ENCODE measurements at regions not wholly inside any gene's neighbourhood (a gene's known extent, or its start where the extent isn't known, plus 50 kb on each side); places are given as distances from the start of the nearest gene placed in this dataset.

DNA sequence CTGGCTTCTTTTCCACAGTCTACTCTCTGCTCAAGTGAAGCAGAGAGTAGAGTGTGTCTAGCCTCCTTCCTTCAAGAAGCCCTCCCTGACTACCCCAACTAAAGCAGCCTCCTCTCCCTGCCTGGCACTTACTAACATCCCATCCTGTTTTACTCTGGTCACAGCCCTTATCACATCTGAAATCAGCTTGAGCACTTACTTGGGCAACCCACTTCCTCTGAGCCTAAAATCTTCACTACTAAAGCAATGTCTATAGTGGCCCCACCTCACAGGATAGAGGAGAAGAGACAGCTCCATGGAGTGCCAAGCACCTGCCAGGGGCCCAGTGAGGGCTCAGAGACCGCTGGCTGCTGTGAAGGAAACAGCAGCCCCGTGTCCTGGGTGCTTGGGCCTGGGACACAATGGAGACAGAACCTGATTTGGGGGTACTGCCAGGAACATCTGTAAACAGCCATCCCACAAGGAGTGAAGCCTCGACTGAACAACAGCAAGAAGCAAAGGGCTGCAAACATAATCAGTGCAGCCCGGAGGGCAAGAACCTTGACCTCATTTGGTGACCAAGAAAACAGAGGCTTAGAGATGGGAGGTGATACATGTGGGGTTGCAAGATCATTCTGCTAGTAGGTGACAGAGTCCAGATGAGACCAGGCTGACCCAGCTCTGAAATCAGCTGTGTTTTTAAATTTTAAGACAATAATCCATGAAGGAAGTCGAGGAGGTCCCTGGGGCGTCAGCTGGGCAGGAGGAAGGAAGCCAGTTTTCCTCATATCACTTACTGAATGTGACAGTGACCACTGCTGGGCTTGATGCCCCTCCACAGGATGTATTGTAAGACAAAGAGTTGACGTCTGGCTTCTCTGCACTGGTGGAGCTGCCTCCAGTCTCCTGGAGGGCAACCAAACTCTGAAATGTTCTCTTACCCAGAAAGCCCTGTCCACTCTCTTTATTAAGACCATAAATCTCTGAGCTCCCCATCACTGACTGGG lies 710.6 kb downstream of the MATN1 start:
- TF ChIP-seq, protein P1, sequence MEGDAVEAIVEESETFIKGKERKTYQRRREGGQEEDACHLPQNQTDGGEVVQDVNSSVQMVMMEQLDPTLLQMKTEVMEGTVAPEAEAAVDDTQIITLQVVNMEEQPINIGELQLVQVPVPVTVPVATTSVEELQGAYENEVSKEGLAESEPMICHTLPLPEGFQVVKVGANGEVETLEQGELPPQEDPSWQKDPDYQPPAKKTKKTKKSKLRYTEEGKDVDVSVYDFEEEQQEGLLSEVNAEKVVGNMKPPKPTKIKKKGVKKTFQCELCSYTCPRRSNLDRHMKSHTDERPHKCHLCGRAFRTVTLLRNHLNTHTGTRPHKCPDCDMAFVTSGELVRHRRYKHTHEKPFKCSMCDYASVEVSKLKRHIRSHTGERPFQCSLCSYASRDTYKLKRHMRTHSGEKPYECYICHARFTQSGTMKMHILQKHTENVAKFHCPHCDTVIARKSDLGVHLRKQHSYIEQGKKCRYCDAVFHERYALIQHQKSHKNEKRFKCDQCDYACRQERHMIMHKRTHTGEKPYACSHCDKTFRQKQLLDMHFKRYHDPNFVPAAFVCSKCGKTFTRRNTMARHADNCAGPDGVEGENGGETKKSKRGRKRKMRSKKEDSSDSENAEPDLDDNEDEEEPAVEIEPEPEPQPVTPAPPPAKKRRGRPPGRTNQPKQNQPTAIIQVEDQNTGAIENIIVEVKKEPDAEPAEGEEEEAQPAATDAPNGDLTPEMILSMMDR (IDR thresholded peaks at IDR 0.05) = no peak
- no peak for TF ChIP-seq EP300 (IDR thresholded peaks at IDR 0.05)
